Ishikawa (cell line): ENCODE measurements at regions not wholly inside any gene's neighbourhood (a gene's known extent, or its start where the extent isn't known, plus 50 kb on each side); places are given as distances from the start of the nearest gene placed in this dataset.

Source experiments
- EP300 ChIP-seq: IDR thresholded peaks from 2 replicates; pipeline ENCODE4 v1.6.1; 2012; ENCODE audit warnings: borderline replicate concordance
- TF ChIP-seq, protein P1 (sequence below): IDR thresholded peaks from 2 replicates; pipeline ENCODE4 v1.6.1; 2012

DNA sequence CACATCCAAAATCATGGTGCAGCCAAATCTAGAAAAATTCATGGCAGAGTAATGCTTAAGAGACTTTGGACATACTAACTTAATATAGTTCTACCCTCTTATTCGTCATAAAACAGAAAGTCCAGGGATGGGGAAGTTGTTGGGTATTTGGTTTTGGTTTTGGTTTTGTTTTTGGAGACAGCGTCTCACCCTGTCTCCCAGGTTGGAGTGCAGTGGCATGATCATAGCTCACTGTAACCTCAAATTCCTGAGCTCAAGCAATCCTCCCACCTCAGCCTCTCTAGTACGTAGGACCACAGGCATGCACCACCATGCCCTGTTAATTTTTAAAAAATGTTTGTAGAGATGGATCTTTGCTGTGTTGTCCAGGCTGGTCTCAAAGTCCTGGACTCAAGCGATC, 271.8 kb upstream of the TENM3 start:
- no peak for TF ChIP-seq EP300
- TF ChIP-seq, protein P1, sequence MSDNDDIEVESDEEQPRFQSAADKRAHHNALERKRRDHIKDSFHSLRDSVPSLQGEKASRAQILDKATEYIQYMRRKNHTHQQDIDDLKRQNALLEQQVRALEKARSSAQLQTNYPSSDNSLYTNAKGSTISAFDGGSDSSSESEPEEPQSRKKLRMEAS: no peak
